ENCODE measurements at regions not wholly inside any gene's neighbourhood (a gene's known extent, or its start where the extent isn't known, plus 50 kb on each side); places are given as distances from the start of the nearest gene placed in this dataset.

- Histone ChIP-seq H3K27ac (no peak overlapping the region), H3K27me3 (replicated peaks) (no peaks in the 10 kb centered on the region), H3K36me3 (replicated peaks) (no peaks in the 10 kb centered on the region), H3K4me3 (ENCODE audit: low read depth, low read length) (no peak overlapping the region)
- no peak for DNase-seq
- in situ Hi-C loops (cut with HindIII; ENCODE audit: low pct_ligation_motif_present, low sequenced_read_pairs) = no loop called here
- no peak for TF ChIP-seq CTCF (IDR thresholded peaks at IDR 0.05; ENCODE audit: low read depth, low read length, missing control alignments)
Measured at GRCh38 chr14:61125867-61126572, 145.0 kb downstream of the SLC38A6 start.

GRCh38 chr14:61125041-61125866 is 144.2 kb downstream of the SLC38A6 start:
- no peak for TF ChIP-seq CTCF (IDR thresholded peaks at IDR 0.05; ENCODE audit: low read depth, low read length, missing control alignments)
- Histone ChIP-seq H3K4me3 (ENCODE audit: low read depth, low read length) (no peak overlapping the region), H3K27me3 (replicated peaks) (no peaks in the 10 kb centered on the region), H3K27ac (no peak overlapping the region), H3K36me3 (replicated peaks) (no peaks in the 10 kb centered on the region)
- in situ Hi-C loops (cut with HindIII; ENCODE audit: low pct_ligation_motif_present, low sequenced_read_pairs) = no loop called here
- no peak for DNase-seq

GRCh38 chr14:61122862-61123261 is 141.8 kb downstream of the SLC38A6 start:
- TF ChIP-seq CTCF (IDR thresholded peaks at IDR 0.05; ENCODE audit: low read depth, low read length, missing control alignments) = no peak
- no peaks in the 10 kb centered on the region for H3K36me3 ChIP-seq (replicated peaks)
- H3K27ac ChIP-seq = no peak overlapping the region
- no peaks in the 10 kb centered on the region for H3K27me3 ChIP-seq (replicated peaks)
- in situ Hi-C loops (cut with HindIII; ENCODE audit: low pct_ligation_motif_present, low sequenced_read_pairs) = no loop called here
- no peak for DNase-seq
- H3K4me3 ChIP-seq (ENCODE audit: low read depth, low read length) = no peak overlapping the region

GRCh38 chr14:61121355-61121787 is 140.3 kb downstream of the SLC38A6 start:
- in situ Hi-C loops (cut with HindIII; ENCODE audit: low pct_ligation_motif_present, low sequenced_read_pairs) = no loop called here
- DNase-seq = no peak
- no peak for TF ChIP-seq CTCF (IDR thresholded peaks at IDR 0.05; ENCODE audit: low read depth, low read length, missing control alignments)
- no peak overlapping the region for H3K27ac ChIP-seq
- H3K4me3 ChIP-seq (ENCODE audit: low read depth, low read length) = no peak overlapping the region
- no peaks in the 10 kb centered on the region for H3K27me3 ChIP-seq (replicated peaks)
- H3K36me3 ChIP-seq (replicated peaks) = no peaks in the 10 kb centered on the region

- H3K36me3 ChIP-seq (replicated peaks) = no peaks in the 10 kb centered on the region
- TF ChIP-seq CTCF (IDR thresholded peaks at IDR 0.05; ENCODE audit: low read depth, low read length, missing control alignments) = no peak
- in situ Hi-C loops (cut with HindIII; ENCODE audit: low pct_ligation_motif_present, low sequenced_read_pairs) = no loop called here
- H3K27ac ChIP-seq = no peak overlapping the region
- H3K4me3 ChIP-seq (ENCODE audit: low read depth, low read length) = no peak overlapping the region
- no peaks in the 10 kb centered on the region for H3K27me3 ChIP-seq (replicated peaks)
- DNase-seq = no peak
Measured at GRCh38 chr14:61120576-61120975, 139.5 kb downstream of the SLC38A6 start.
